ENCODE measurements at regions not wholly inside any gene's neighbourhood (a gene's known extent, or its start where the extent isn't known, plus 50 kb on each side); places are given as distances from the start of the nearest gene placed in this dataset.

- no TSS peak for BruUV-seq (replicated peaks)
- ATAC-seq (no peak), DNase-seq (no peak)
- no peak overlapping the region for H3K4me3 ChIP-seq (ENCODE audit: low read length)
- H3K27me3 ChIP-seq (ENCODE audit: low read length) = no peaks in the 10 kb centered on the region
- H3K9ac ChIP-seq (ENCODE audit: low read length) = no peak overlapping the region
- TF ChIP-seq EZH2phosphoT487 (IDR thresholded peaks at IDR 0.05; ENCODE audit: borderline replicate concordance, low read length) (no peak), CTCF (conservative IDR thresholded peaks at IDR 0.05; ENCODE audit: low read depth, low read length) (no peak), EZH2 (IDR thresholded peaks at IDR 0.05; ENCODE audit: low read length, unreplicated experiment) (no peak)
- ChIA-PET CTCF (no interaction called here), POLR2A (ENCODE audit: unreplicated experiment) (interaction anchor here (0.6 kb wide), 1 partner anchor 207 kb away, joined by 3 read pairs; no protein-coding TSS in a partner anchor)
- no peaks in the 10 kb centered on the region for H3K9me3 ChIP-seq (ENCODE audit: low read length)
- intact Hi-C loops (cut with micrococcal nuclease) = no loop called here
- no peak overlapping the region for H3K27ac ChIP-seq (ENCODE audit: low read length)
- no peaks in the 10 kb centered on the region for H3K4me1 ChIP-seq (ENCODE audit: insufficient read depth, low read length)
- no peaks in the 10 kb centered on the region for H3K79me2 ChIP-seq (ENCODE audit: low read length)
- no peaks in the 10 kb centered on the region for H3K9me2 ChIP-seq (replicated peaks; ENCODE audit: low read length)
- H3K4me2 ChIP-seq (ENCODE audit: low read length) = no peak overlapping the region
- no peaks in the 10 kb centered on the region for H3F3A ChIP-seq (ENCODE audit: low read length, unreplicated experiment)
- no peak overlapping the region for H2AFZ ChIP-seq (ENCODE audit: low read length)
- H3K36me3 ChIP-seq (ENCODE audit: low read depth, low read length) = no peaks in the 10 kb centered on the region
- H4K20me1 ChIP-seq (ENCODE audit: low read length) = no peaks in the 10 kb centered on the region
Measured at GRCh38 chr6:74997646-74998045, 208.2 kb downstream of the COL12A1 start.

GRCh38 chr6:74993136-74993535, 212.7 kb downstream of the COL12A1 start:
- no peak for TF ChIP-seq EZH2phosphoT487 (IDR thresholded peaks at IDR 0.05; ENCODE audit: borderline replicate concordance, low read length)
- no peak for TF ChIP-seq EZH2 (IDR thresholded peaks at IDR 0.05; ENCODE audit: low read length, unreplicated experiment)
- TF ChIP-seq CTCF (conservative IDR thresholded peaks at IDR 0.05; ENCODE audit: low read depth, low read length) = no peak
- Histone ChIP-seq H3K4me2 (ENCODE audit: low read length) (no peak overlapping the region), H3K27me3 (ENCODE audit: low read length) (no peaks in the 10 kb centered on the region), H3K79me2 (ENCODE audit: low read length) (no peaks in the 10 kb centered on the region), H3K36me3 (ENCODE audit: low read depth, low read length) (no peaks in the 10 kb centered on the region), H4K20me1 (ENCODE audit: low read length) (no peaks in the 10 kb centered on the region), H3K9me3 (ENCODE audit: low read length) (no peaks in the 10 kb centered on the region), H3K4me1 (ENCODE audit: insufficient read depth, low read length) (no peaks in the 10 kb centered on the region), H3K4me3 (ENCODE audit: low read length) (no peak overlapping the region), H3K9me2 (replicated peaks; ENCODE audit: low read length) (no peaks in the 10 kb centered on the region), H2AFZ (ENCODE audit: low read length) (no peak overlapping the region), H3K9ac (ENCODE audit: low read length) (no peak overlapping the region), H3F3A (ENCODE audit: low read length, unreplicated experiment) (no peaks in the 10 kb centered on the region), H3K27ac (ENCODE audit: low read length) (no peak overlapping the region)
- intact Hi-C loops (cut with micrococcal nuclease) = no loop called here
- DNase-seq (no peak), ATAC-seq (no peak)
- BruUV-seq (replicated peaks) = no TSS peak
- POLR2A ChIA-PET (ENCODE audit: unreplicated experiment) = interaction anchor here (0.6 kb wide), 1 partner anchor 36 kb away, joined by 5 read pairs; no protein-coding TSS in a partner anchor
- CTCF ChIA-PET = no interaction called here

GRCh38 chr6:74991573-74992332, 214.1 kb downstream of the COL12A1 start:
- no peaks in the 10 kb centered on the region for H3K4me1 ChIP-seq (ENCODE audit: insufficient read depth, low read length)
- ChIA-PET CTCF (no interaction called here), POLR2A (ENCODE audit: unreplicated experiment) (no interaction called here)
- ATAC-seq = no peak; the same call in 1 of the 2 replicates
- intact Hi-C loops (cut with micrococcal nuclease) = no loop called here
- no peak overlapping the region for H3K27ac ChIP-seq (ENCODE audit: low read length)
- H3K4me2 ChIP-seq (ENCODE audit: low read length) = no peak overlapping the region
- H3K4me3 ChIP-seq (ENCODE audit: low read length) = no peak overlapping the region
- H3K9me3 ChIP-seq (ENCODE audit: low read length) = no peaks in the 10 kb centered on the region
- no peaks in the 10 kb centered on the region for H3K9me2 ChIP-seq (replicated peaks; ENCODE audit: low read length)
- H3K79me2 ChIP-seq (ENCODE audit: low read length) = no peaks in the 10 kb centered on the region
- BruUV-seq (replicated peaks) = no TSS peak
- H3K36me3 ChIP-seq (ENCODE audit: low read depth, low read length) = no peaks in the 10 kb centered on the region
- no peaks in the 10 kb centered on the region for H4K20me1 ChIP-seq (ENCODE audit: low read length)
- TF ChIP-seq EZH2phosphoT487 (IDR thresholded peaks at IDR 0.05; ENCODE audit: borderline replicate concordance, low read length) (no peak), CTCF (conservative IDR thresholded peaks at IDR 0.05; ENCODE audit: low read depth, low read length) (peak; percentile 39; the same call in 1 of the 2 replicates)
- no peak overlapping the region for H2AFZ ChIP-seq (ENCODE audit: low read length)
- H3K27me3 ChIP-seq (ENCODE audit: low read length) = no peaks in the 10 kb centered on the region
- H3F3A ChIP-seq (ENCODE audit: low read length, unreplicated experiment) = no peaks in the 10 kb centered on the region
- no peak overlapping the region for H3K9ac ChIP-seq (ENCODE audit: low read length)
- DNase-seq = peak; percentile 11
